Transverse colon (tissue), 4 donors: ENCODE measurements at regions not wholly inside any gene's neighbourhood (a gene's known extent, or its start where the extent isn't known, plus 50 kb on each side); places are given as distances from the start of the nearest gene placed in this dataset.
A peak's percentile ranks its signal among the peaks of the same experiment; 100 is the strongest.

ENCODE experiments used
- CTCF ChIP-seq, 5 experiments: fragments of 200-600 bp in 3 of 5; fragments of 450-650 bp in 2 of 5; sonication (generic) in 3 of 5; IDR thresholded peaks; 1 replicate in 2 of 5; 2 replicates in 3 of 5; pipeline ENCODE4 v1.5.1; 2016 to 2017; ENCODE audit warnings: antibody characterized with exemption in 5 of 5, inconsistent platforms in 3 of 5, mild to moderate bottlenecking in 2 of 5, moderate library complexity in 1 of 5
- EP300 ChIP-seq: sonication (generic); formaldehyde crosslinking; IDR thresholded peaks from one replicate; pipeline ENCODE4 v1.6.1; 2017; ENCODE audit warnings: antibody characterized with exemption, low read depth
- POLR2A ChIP-seq: fragments of 450-650 bp; IDR thresholded peaks from one replicate; pipeline ENCODE4 v1.6.1; 2016; ENCODE audit warnings: antibody characterized with exemption, mild to moderate bottlenecking, moderate library complexity
- POLR2AphosphoS5 ChIP-seq, 3 donors: sonication (generic); formaldehyde crosslinking; IDR thresholded peaks; one replicate each; pipeline ENCODE4 v1.6.1; 2016; ENCODE audit warnings: antibody characterized with exemption in 3 of 3

DNA sequence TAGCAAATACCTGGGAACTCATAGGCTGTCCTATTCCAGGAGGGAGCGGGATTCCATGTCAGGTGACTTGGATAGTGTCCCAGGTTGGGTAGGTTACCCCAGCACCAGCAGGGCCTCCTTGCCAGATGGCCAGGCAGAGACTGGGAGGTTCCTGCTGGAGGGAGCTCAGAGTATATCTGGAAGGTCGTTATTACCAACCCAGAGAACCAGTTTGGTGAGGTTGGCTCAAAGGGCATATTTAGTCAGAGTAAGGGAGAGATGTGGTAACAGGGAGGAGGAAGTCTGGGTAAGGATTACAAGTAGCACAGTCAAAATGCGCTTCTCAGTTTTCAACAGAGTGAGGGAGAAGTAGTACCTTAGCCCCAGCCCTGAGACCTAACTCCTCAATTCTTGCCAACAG lies 53.3 kb upstream of the LNX1 start:
- no peak for TF ChIP-seq POLR2A
- peak in 2 of 3 donors; percentile 64 to 81 for TF ChIP-seq POLR2AphosphoS5 (IDR thresholded peaks at IDR 0.05)
- TF ChIP-seq EP300 = no peak
- no peak for TF ChIP-seq CTCF (IDR thresholded peaks at IDR 0.05)
